OCI-LY1 (cell line): ENCODE measurements at regions not wholly inside any gene's neighbourhood (a gene's known extent, or its start where the extent isn't known, plus 50 kb on each side); places are given as distances from the start of the nearest gene placed in this dataset.

Source experiments
- CTCF ChIP-seq: fragments of 200-600 bp; sonication (generic), shearing (Covaris generic); IDR thresholded peaks from 2 replicates; pipeline ENCODE4 v1.5.1; 2017; ENCODE audit warnings: mild to moderate bottlenecking, antibody characterized with exemption, low read length, moderate library complexity, mixed read lengths
- EZH2 ChIP-seq: fragments of 200-600 bp; sonication (generic), shearing (Covaris generic); IDR thresholded peaks from 2 replicates; pipeline ENCODE4 v1.8.0; 2017; ENCODE audit warnings: borderline replicate concordance, mixed run types, mild to moderate bottlenecking, antibody characterized with exemption, low read length, moderate library complexity, mixed read lengths

GRCh38 chr12:76641961-76642360 lies 82.4 kb upstream of the OSBPL8 start:
- TF ChIP-seq CTCF, result no peak
- TF ChIP-seq EZH2, result no peak
